Sigmoid colon (tissue), 6 donors: ENCODE measurements at regions not wholly inside any gene's neighbourhood (a gene's known extent, or its start where the extent isn't known, plus 50 kb on each side); places are given as distances from the start of the nearest gene placed in this dataset.

ENCODE experiments used
- DNase-seq: peaks from one replicate; pipeline ENCODE4 v3.0.0-alpha.2; 2019
- H3K27ac ChIP-seq, 4 donors: fragments of 200-600 bp; sonication (generic); one replicate each; pipeline ENCODE4 v1.5.1; 2016 to 2019; ENCODE audit warnings: mild to moderate bottlenecking in 1 of 4
- H3K27me3 ChIP-seq, 3 donors: fragments of 200-600 bp; sonication (generic); one replicate each; pipeline ENCODE4 v1.5.1; 2019; ENCODE audit warnings: mild to moderate bottlenecking in 1 of 3
- H3K36me3 ChIP-seq, 4 donors: fragments of 200-600 bp; sonication (generic); one replicate each; pipeline ENCODE4 v1.5.1; 2016 to 2019
- H3K4me1 ChIP-seq, 4 donors: fragments of 200-600 bp; sonication (generic); one replicate each; pipeline ENCODE4 v1.5.1; 2017 to 2019
- H3K4me3 ChIP-seq, 4 donors: fragments of 200-600 bp; sonication (generic); one replicate each; pipeline ENCODE4 v1.5.1; 2017 to 2019; ENCODE audit warnings: mild to moderate bottlenecking in 2 of 4, moderate library complexity in 1 of 4
- H3K9me3 ChIP-seq, 4 donors: fragments of 200-600 bp in 3 of 4; sonication (generic) in 3 of 4; one replicate each; pipeline versions ENCODE4 v1.5.1 to v1.6.1; 2013 to 2019
- EP300 ChIP-seq, 4 donors: sonication (generic); formaldehyde crosslinking; IDR thresholded peaks; one replicate each; pipeline ENCODE4 v1.6.1; 2017; ENCODE audit warnings: antibody characterized with exemption in 4 of 4
- POLR2A ChIP-seq, 2 donors: fragments of 450-650 bp; IDR thresholded peaks; one replicate each; pipeline ENCODE4 v1.6.1; 2016; ENCODE audit warnings: antibody characterized with exemption in 2 of 2, mild to moderate bottlenecking in 2 of 2, moderate library complexity in 2 of 2
- POLR2AphosphoS5 ChIP-seq, 4 donors: sonication (generic); formaldehyde crosslinking; IDR thresholded peaks; one replicate each; pipeline ENCODE4 v1.6.1; 2017; ENCODE audit warnings: antibody characterized with exemption in 4 of 4
- WGBS, 2 donors: extraction: QIAGEN DNeasy Blood & Tissue Kit; methylation state at CpG; one replicate each; pipeline ENCODE4 v1.1.7; 2013; 5-methylcytosine and 5-hydroxymethylcytosine counted together
- intact Hi-C: fragments of 100-400 bp; cut with DNase I; formaldehyde crosslinking; loops from one replicate; pipeline ENCODE4 v1.15.1; 2023
- TF ChIP-seq, protein P1 (sequence below), 4 experiments: fragments of 450-650 bp in 3 of 4; fragments of 200-600 bp in 1 of 4; IDR thresholded peaks; one replicate each; pipeline ENCODE4 v1.5.1; 2016 to 2019; ENCODE audit warnings: antibody characterized with exemption in 4 of 4, mild to moderate bottlenecking in 3 of 4, moderate library complexity in 2 of 4
- donor health status: healthy with polysubstance abuse.
- donor health status: healthy.

DNA sequence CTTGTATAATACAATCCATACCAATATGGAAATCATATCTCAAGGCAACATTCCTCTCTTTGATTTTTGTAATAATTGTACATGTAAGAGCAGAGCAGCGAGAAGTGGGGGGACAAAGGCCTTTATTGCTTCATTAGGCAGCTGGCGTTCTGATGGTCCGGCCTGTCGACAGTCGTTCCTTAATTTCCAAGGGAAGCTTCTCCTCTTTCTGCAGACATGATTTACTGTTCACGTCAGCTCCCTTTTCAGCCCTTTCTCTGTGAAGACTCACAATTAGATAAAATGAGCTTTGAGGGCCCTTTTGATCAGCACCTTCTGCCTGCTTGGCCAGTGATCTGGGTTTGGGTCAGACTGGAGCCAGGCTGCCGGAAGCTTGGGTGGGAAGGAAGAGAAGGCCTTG, 65.6 kb upstream of the CTBP2 start:
- 94% methylated on average over 7 of the region's 7 CpGs for WGBS, 2 donors
- H3K4me1 ChIP-seq = no peaks in the 10 kb centered on the region
- intact Hi-C loops = no loop called here

GRCh38 chr10:125225051-125225450, 64.7 kb upstream of the CTBP2 start:
- no peaks in the 10 kb centered on the region for H3K36me3 ChIP-seq
- H3K27ac ChIP-seq = no peak overlapping the region
- no peaks in the 10 kb centered on the region for H3K4me1 ChIP-seq
- intact Hi-C loops = no loop called here
- TF ChIP-seq EP300 (IDR thresholded peaks at IDR 0.05) = no peak
- no peak for TF ChIP-seq POLR2A (IDR thresholded peaks at IDR 0.05)
- TF ChIP-seq, protein P1, sequence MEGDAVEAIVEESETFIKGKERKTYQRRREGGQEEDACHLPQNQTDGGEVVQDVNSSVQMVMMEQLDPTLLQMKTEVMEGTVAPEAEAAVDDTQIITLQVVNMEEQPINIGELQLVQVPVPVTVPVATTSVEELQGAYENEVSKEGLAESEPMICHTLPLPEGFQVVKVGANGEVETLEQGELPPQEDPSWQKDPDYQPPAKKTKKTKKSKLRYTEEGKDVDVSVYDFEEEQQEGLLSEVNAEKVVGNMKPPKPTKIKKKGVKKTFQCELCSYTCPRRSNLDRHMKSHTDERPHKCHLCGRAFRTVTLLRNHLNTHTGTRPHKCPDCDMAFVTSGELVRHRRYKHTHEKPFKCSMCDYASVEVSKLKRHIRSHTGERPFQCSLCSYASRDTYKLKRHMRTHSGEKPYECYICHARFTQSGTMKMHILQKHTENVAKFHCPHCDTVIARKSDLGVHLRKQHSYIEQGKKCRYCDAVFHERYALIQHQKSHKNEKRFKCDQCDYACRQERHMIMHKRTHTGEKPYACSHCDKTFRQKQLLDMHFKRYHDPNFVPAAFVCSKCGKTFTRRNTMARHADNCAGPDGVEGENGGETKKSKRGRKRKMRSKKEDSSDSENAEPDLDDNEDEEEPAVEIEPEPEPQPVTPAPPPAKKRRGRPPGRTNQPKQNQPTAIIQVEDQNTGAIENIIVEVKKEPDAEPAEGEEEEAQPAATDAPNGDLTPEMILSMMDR (IDR thresholded peaks at IDR 0.05) = no peak
- no peak for TF ChIP-seq POLR2AphosphoS5 (IDR thresholded peaks at IDR 0.05)
- H3K4me3 ChIP-seq = no peak overlapping the region
- no peak for DNase-seq
- no peaks in the 10 kb centered on the region for H3K27me3 ChIP-seq
- no peaks in the 10 kb centered on the region for H3K9me3 ChIP-seq
- WGBS, 2 donors = 64 to 82% methylated on average over 3 of the region's 3 CpGs

More for the DNA sequence above, 65.6 kb upstream of the CTBP2 start:
- Histone ChIP-seq H3K36me3 (no peaks in the 10 kb centered on the region), H3K9me3 (no peaks in the 10 kb centered on the region), H3K27ac (no peak overlapping the region), H3K27me3 (no peaks in the 10 kb centered on the region), H3K4me3 (no peak overlapping the region)
- no peak for TF ChIP-seq POLR2A (IDR thresholded peaks at IDR 0.05)
- no peak for TF ChIP-seq EP300 (IDR thresholded peaks at IDR 0.05)
- TF ChIP-seq POLR2AphosphoS5 (IDR thresholded peaks at IDR 0.05) = no peak
- TF ChIP-seq, protein P1 (IDR thresholded peaks at IDR 0.05) = no peak
- DNase-seq = no peak

GRCh38 chr10:125222515-125223308, 62.3 kb upstream of the CTBP2 start:
- 78 to 88% methylated on average over 16 of the region's 16 CpGs for WGBS, 2 donors
- no peak for TF ChIP-seq POLR2A (IDR thresholded peaks at IDR 0.05)
- TF ChIP-seq POLR2AphosphoS5 (IDR thresholded peaks at IDR 0.05) = no peak
- TF ChIP-seq, protein P1 (IDR thresholded peaks at IDR 0.05) = no peak
- no peak for TF ChIP-seq EP300 (IDR thresholded peaks at IDR 0.05)
- H3K9me3 ChIP-seq = no peaks in the 10 kb centered on the region
- DNase-seq = no peak
- no peaks in the 10 kb centered on the region for H3K4me1 ChIP-seq
- intact Hi-C loops = no loop called here
- H3K27me3 ChIP-seq = no peaks in the 10 kb centered on the region
- H3K4me3 ChIP-seq = no peak overlapping the region
- H3K27ac ChIP-seq = no peak overlapping the region
- no peaks in the 10 kb centered on the region for H3K36me3 ChIP-seq

GRCh38 chr10:125221716-125222115, 61.4 kb upstream of the CTBP2 start:
- TF ChIP-seq POLR2AphosphoS5 (IDR thresholded peaks at IDR 0.05) (no peak), POLR2A (IDR thresholded peaks at IDR 0.05) (no peak), EP300 (IDR thresholded peaks at IDR 0.05) (no peak)
- TF ChIP-seq, protein P1 (IDR thresholded peaks at IDR 0.05) = no peak
- no peak overlapping the region for H3K27ac ChIP-seq
- intact Hi-C loops = no loop called here
- no peaks in the 10 kb centered on the region for H3K4me1 ChIP-seq
- no peaks in the 10 kb centered on the region for H3K36me3 ChIP-seq
- H3K27me3 ChIP-seq = no peaks in the 10 kb centered on the region
- H3K4me3 ChIP-seq = no peak overlapping the region
- DNase-seq = no peak
- H3K9me3 ChIP-seq = no peaks in the 10 kb centered on the region
- 68 to 85% methylated on average over 8 of the region's 8 CpGs for WGBS, 2 donors

GRCh38 chr10:125219776-125220175, 59.4 kb upstream of the CTBP2 start:
- Histone ChIP-seq H3K27me3 (no peaks in the 10 kb centered on the region), H3K4me3 (no peak overlapping the region), H3K27ac (no peak overlapping the region), H3K36me3 (no peaks in the 10 kb centered on the region), H3K4me1 (no peaks in the 10 kb centered on the region), H3K9me3 (no peaks in the 10 kb centered on the region)
- no peak for DNase-seq
- WGBS, 2 donors = 91 to 95% methylated on average over 4 of the region's 4 CpGs
- intact Hi-C loops = no loop called here
- TF ChIP-seq POLR2AphosphoS5 (IDR thresholded peaks at IDR 0.05) = no peak
